ENCODE measurements at regions not wholly inside any gene's neighbourhood (a gene's known extent, or its start where the extent isn't known, plus 50 kb on each side); places are given as distances from the start of the nearest gene placed in this dataset.

- DNase-seq, result peak in 1 of 2 experiments; percentile 3
- BruUV-seq (replicated peaks), result no TSS peak
Measured at GRCh38 chr3:176159796-176160195, 1037.5 kb downstream of the TBL1XR1 start.

GRCh38 chr3:176155012-176155411, 1042.3 kb downstream of the TBL1XR1 start:
- Histone ChIP-seq H3K4me1 (replicated peaks; ENCODE audit: insufficient read depth) (no peaks in the 10 kb centered on the region), H3K4me3 (no peak overlapping the region), H2AFZ (no peak overlapping the region), H4K20me1 (ENCODE audit: insufficient read depth) (no peaks in the 10 kb centered on the region), H3K27me3 (ENCODE audit: insufficient read depth, low read depth) (no peaks in the 10 kb centered on the region), H3K36me3 (ENCODE audit: low read depth) (no peaks in the 10 kb centered on the region), H3K4me2 (no peak overlapping the region), H3K9me3 (ENCODE audit: insufficient read depth, low read depth) (no peaks in the 10 kb centered on the region), H3K27ac (no peak overlapping the region), H3K9me2 (ENCODE audit: insufficient read depth) (no peaks in the 10 kb centered on the region), H3F3A (ENCODE audit: insufficient read depth, low read depth) (no peaks in the 10 kb centered on the region), H3K79me2 (ENCODE audit: low read depth) (no peaks in the 10 kb centered on the region)
- DNase-seq, result no peak
- BruUV-seq (replicated peaks), result no TSS peak
- CTCF ChIA-PET, result no interaction called here
- TF ChIP-seq EZH2 (IDR thresholded peaks at IDR 0.05; ENCODE audit: low read depth) (no peak), CTCF (conservative IDR thresholded peaks at IDR 0.05) (no peak)
- POLR2A ChIA-PET (ENCODE audit: unreplicated experiment), result no interaction called here
- intact Hi-C loops (cut with micrococcal nuclease; ENCODE audit: unreplicated experiment), result no loop called here

More at GRCh38 chr3:176159796-176160195, 1037.5 kb downstream of the TBL1XR1 start:
- Histone ChIP-seq H2AFZ (no peak overlapping the region), H3K27ac (no peak overlapping the region), H3K4me3 (no peak overlapping the region), H3K4me1 (replicated peaks; ENCODE audit: insufficient read depth) (no peaks in the 10 kb centered on the region), H3K9me2 (ENCODE audit: insufficient read depth) (no peaks in the 10 kb centered on the region), H4K20me1 (ENCODE audit: insufficient read depth) (no peaks in the 10 kb centered on the region), H3K79me2 (ENCODE audit: low read depth) (no peaks in the 10 kb centered on the region), H3K9me3 (ENCODE audit: insufficient read depth, low read depth) (peaks cover 3% of the 10 kb centered on the region), H3K36me3 (ENCODE audit: low read depth) (no peaks in the 10 kb centered on the region), H3K4me2 (no peak overlapping the region), H3F3A (ENCODE audit: insufficient read depth, low read depth) (no peaks in the 10 kb centered on the region), H3K27me3 (ENCODE audit: insufficient read depth, low read depth) (no peaks in the 10 kb centered on the region)
- intact Hi-C loops (cut with micrococcal nuclease; ENCODE audit: unreplicated experiment), result no loop called here
- CTCF ChIA-PET, result no interaction called here
- TF ChIP-seq EZH2 (IDR thresholded peaks at IDR 0.05; ENCODE audit: low read depth) (no peak), CTCF (conservative IDR thresholded peaks at IDR 0.05) (no peak)
- POLR2A ChIA-PET (ENCODE audit: unreplicated experiment), result no interaction called here

GRCh38 chr3:176149567-176149966, 1047.7 kb downstream of the TBL1XR1 start:
- TF ChIP-seq EZH2 (IDR thresholded peaks at IDR 0.05; ENCODE audit: low read depth), result no peak
- H3K4me1 ChIP-seq (replicated peaks; ENCODE audit: insufficient read depth), result no peaks in the 10 kb centered on the region
- H3K9me3 ChIP-seq (ENCODE audit: insufficient read depth, low read depth), result no peaks in the 10 kb centered on the region
- H3K4me3 ChIP-seq, result no peak overlapping the region
- no peaks in the 10 kb centered on the region for H3F3A ChIP-seq (ENCODE audit: insufficient read depth, low read depth)
- H3K27ac ChIP-seq, result no peak overlapping the region
- H3K27me3 ChIP-seq (ENCODE audit: insufficient read depth, low read depth), result no peaks in the 10 kb centered on the region
- DNase-seq, result no peak
- intact Hi-C loops (cut with micrococcal nuclease; ENCODE audit: unreplicated experiment), result no loop called here
- H3K9me2 ChIP-seq (ENCODE audit: insufficient read depth), result no peaks in the 10 kb centered on the region
- ChIA-PET POLR2A (ENCODE audit: unreplicated experiment) (interaction anchor here (0.7 kb wide), 1 partner anchor 192 kb away, joined by 4 read pairs; no protein-coding TSS in a partner anchor), CTCF (no interaction called here)
- no peaks in the 10 kb centered on the region for H3K79me2 ChIP-seq (ENCODE audit: low read depth)
- H3K4me2 ChIP-seq, result no peak overlapping the region
- no peaks in the 10 kb centered on the region for H3K36me3 ChIP-seq (ENCODE audit: low read depth)
- BruUV-seq (replicated peaks), result no TSS peak
- no peaks in the 10 kb centered on the region for H4K20me1 ChIP-seq (ENCODE audit: insufficient read depth)
- no peak overlapping the region for H2AFZ ChIP-seq

GRCh38 chr3:176147251-176147650, 1050.0 kb downstream of the TBL1XR1 start:
- TF ChIP-seq CTCF (conservative IDR thresholded peaks at IDR 0.05), result no peak
- Histone ChIP-seq H3K79me2 (ENCODE audit: low read depth) (no peaks in the 10 kb centered on the region), H3K27ac (no peak overlapping the region), H3K9me3 (ENCODE audit: insufficient read depth, low read depth) (no peaks in the 10 kb centered on the region), H4K20me1 (ENCODE audit: insufficient read depth) (no peaks in the 10 kb centered on the region), H3F3A (ENCODE audit: insufficient read depth, low read depth) (no peaks in the 10 kb centered on the region), H3K9me2 (ENCODE audit: insufficient read depth) (no peaks in the 10 kb centered on the region), H3K4me3 (no peak overlapping the region), H3K27me3 (ENCODE audit: insufficient read depth, low read depth) (no peaks in the 10 kb centered on the region), H3K36me3 (ENCODE audit: low read depth) (no peaks in the 10 kb centered on the region), H3K4me2 (no peak overlapping the region), H3K4me1 (replicated peaks; ENCODE audit: insufficient read depth) (no peaks in the 10 kb centered on the region), H2AFZ (no peak overlapping the region)
- no peak for DNase-seq
- intact Hi-C loops (cut with micrococcal nuclease; ENCODE audit: unreplicated experiment), result no loop called here
- ChIA-PET CTCF (no interaction called here), POLR2A (ENCODE audit: unreplicated experiment) (no interaction called here)
- BruUV-seq (replicated peaks), result no TSS peak

Measured in PC-9 (cell line).